ENCODE measurements at regions not wholly inside any gene's neighbourhood (a gene's known extent, or its start where the extent isn't known, plus 50 kb on each side); places are given as distances from the start of the nearest gene placed in this dataset.

- Histone ChIP-seq H2AFZ (replicated peaks; ENCODE audit: low read length, poor library complexity) (no peak overlapping the region), H2AK5ac (ENCODE audit: low read depth, low read length) (no peak overlapping the region), H3K27me3 (ENCODE audit: control insufficient read depth, insufficient read depth, low read length) (no peaks in the 10 kb centered on the region), H3K4me2 (ENCODE audit: low read depth, low read length) (no peak overlapping the region), H3K56ac (ENCODE audit: extremely low read depth, insufficient read depth, low read length) (no peak overlapping the region), H4K91ac (ENCODE audit: insufficient read depth, low read depth, low read length) (no peak overlapping the region), H3K23ac (ENCODE audit: low read depth, low read length) (no peak overlapping the region), H3K9ac (ENCODE audit: low read depth, low read length) (no peak overlapping the region), H3K36me3 (ENCODE audit: control insufficient read depth, insufficient read depth, low read length) (peaks cover 11% of the 10 kb centered on the region; the same call in 1 of the 2 replicates), H4K5ac (ENCODE audit: low read depth, low read length) (no peak overlapping the region), H3K27ac (ENCODE audit: insufficient read depth, low read length) (no peak overlapping the region), H3K79me1 (ENCODE audit: low read depth in 1 of 2, low read length in 2 of 2) (peaks cover 0 to 9% of the 10 kb centered on the region in 2 experiments; a peak in 2 of 4 replicates), H3K9me1 (ENCODE audit: insufficient read depth, low read length) (peaks cover 4% of the 10 kb centered on the region; the same call in 1 of the 2 replicates), H2BK120ac (ENCODE audit: low read depth, low read length) (no peak overlapping the region), H2AK9ac (replicated peaks; ENCODE audit: low read depth, low read length, poor library complexity) (peak overlapping the region; percentile 39), H3K14ac (replicated peaks; ENCODE audit: low read depth, low read length) (no peak overlapping the region), H4K8ac (ENCODE audit: low read depth in 2 of 2, low read length in 2 of 2) (no peak overlapping the region), H3K4ac (ENCODE audit: low read depth, low read length) (no peak overlapping the region; the same call in 1 of the 2 replicates), H2BK5ac (ENCODE audit: low read depth, low read length, poor library complexity, severe bottlenecking) (no peak overlapping the region), H3K18ac (ENCODE audit: low read depth, low read length) (no peak overlapping the region), H2BK15ac (ENCODE audit: low read depth, low read length) (no peak overlapping the region), H4K20me1 (ENCODE audit: insufficient read depth, low read length) (no peaks in the 10 kb centered on the region), H3K4me1 (ENCODE audit: control insufficient read depth, insufficient read depth, low read length) (peaks cover 4% of the 10 kb centered on the region; the same call in 1 of the 2 replicates), H2BK20ac (ENCODE audit: low read depth, low read length) (no peak overlapping the region), H3K4me3 (ENCODE audit: insufficient read depth, low read depth, low read length) (no peak overlapping the region), H3K9me3 (ENCODE audit: control insufficient read depth, insufficient read depth, low read length) (no peaks in the 10 kb centered on the region)
- CTCF ChIA-PET: no interaction called here
- POLR2A ChIA-PET (ENCODE audit: unreplicated experiment): no interaction called here
- in situ Hi-C loops (cut with MboI; ENCODE audit: low sequenced_read_pairs): no loop called here
- 85% methylated on average over 2 of the region's 5 CpGs; no CpG with 5 or more reads in 1 of the 2 experiments for WGBS, 2 experiments (ENCODE audit: extremely low coverage in 2 of 2, insufficient read length in 1 of 2)
- DNase-seq (no peak), ATAC-seq (ENCODE audit: low read depth) (no peak)
- dilution Hi-C loops (cut with HindIII; ENCODE audit: low sequenced_read_pairs, unreplicated experiment): no loop called here
- intact Hi-C loops (cut with micrococcal nuclease): loop anchor here (5.0 kb wide), 1 partner anchor 94 kb away; no protein-coding TSS in a partner anchor
- BruUV-seq (replicated peaks): no TSS peak
- TF ChIP-seq CEBPB (IDR thresholded peaks at IDR 0.05; ENCODE audit: low read depth, low read length): no peak
- no peak for TF ChIP-seq RCOR1 (IDR thresholded peaks at IDR 0.05; ENCODE audit: insufficient replicate concordance, low read length)
- no peak for TF ChIP-seq CHD1 (IDR thresholded peaks at IDR 0.05; ENCODE audit: low read depth, low read length)
- TF ChIP-seq MAFK (IDR thresholded peaks at IDR 0.05; ENCODE audit: low read depth, low read length): no peak
- TF ChIP-seq MAZ (IDR thresholded peaks at IDR 0.05; ENCODE audit: borderline replicate concordance, low read depth, low read length): no peak
- TF ChIP-seq CTCF (conservative IDR thresholded peaks at IDR 0.05; ENCODE audit: low read depth, low read length): no peak
- no peak for TF ChIP-seq RFX5 (IDR thresholded peaks at IDR 0.05; ENCODE audit: low read depth, low read length)
- no peak for TF ChIP-seq USF2 (IDR thresholded peaks at IDR 0.05; ENCODE audit: low read depth, low read length)
- TF ChIP-seq FOS (IDR thresholded peaks at IDR 0.05; ENCODE audit: low read depth, low read length): no peak
- no peak for TF ChIP-seq NFE2L2 (IDR thresholded peaks at IDR 0.05; ENCODE audit: low read depth, low read length)
- no peak for TF ChIP-seq RAD21 (IDR thresholded peaks at IDR 0.05; ENCODE audit: low read length)
- TF ChIP-seq POLR2A (IDR thresholded peaks at IDR 0.05; ENCODE audit: low read depth, low read length): no peak
- TF ChIP-seq, protein P1, sequence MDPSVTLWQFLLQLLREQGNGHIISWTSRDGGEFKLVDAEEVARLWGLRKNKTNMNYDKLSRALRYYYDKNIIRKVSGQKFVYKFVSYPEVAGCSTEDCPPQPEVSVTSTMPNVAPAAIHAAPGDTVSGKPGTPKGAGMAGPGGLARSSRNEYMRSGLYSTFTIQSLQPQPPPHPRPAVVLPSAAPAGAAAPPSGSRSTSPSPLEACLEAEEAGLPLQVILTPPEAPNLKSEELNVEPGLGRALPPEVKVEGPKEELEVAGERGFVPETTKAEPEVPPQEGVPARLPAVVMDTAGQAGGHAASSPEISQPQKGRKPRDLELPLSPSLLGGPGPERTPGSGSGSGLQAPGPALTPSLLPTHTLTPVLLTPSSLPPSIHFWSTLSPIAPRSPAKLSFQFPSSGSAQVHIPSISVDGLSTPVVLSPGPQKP (IDR thresholded peaks at IDR 0.05; ENCODE audit: borderline replicate concordance, low read depth, low read length): no peak
- no peak for TF ChIP-seq BHLHE40 (IDR thresholded peaks at IDR 0.05; ENCODE audit: low read depth, low read length)
- no peak for TF ChIP-seq MXI1 (IDR thresholded peaks at IDR 0.05; ENCODE audit: borderline replicate concordance, low read depth, low read length)
- no peak for TF ChIP-seq SMC3 (IDR thresholded peaks at IDR 0.05; ENCODE audit: low read depth, low read length)
These were observed 111.6 kb downstream of the SIPA1L2 start for GRCh38 chr1:232518349-232518748.

Measured in IMR-90 (cell line).